K562 (cell line): ENCODE measurements at regions not wholly inside any gene's neighbourhood (a gene's known extent, or its start where the extent isn't known, plus 50 kb on each side); places are given as distances from the start of the nearest gene placed in this dataset.

Experiments used
- ARID3B ChIP-seq: fragments of 250-450 bp; sonication (Bioruptor Pico); IDR thresholded peaks from 2 replicates; pipeline ENCODE4 v1.4.0; 2020; ENCODE audit warnings: borderline replicate concordance
- CHD1 ChIP-seq: fragments of 200-600 bp; sonication (generic); IDR thresholded peaks from one replicate; pipeline ENCODE4 v1.6.1; 2012; ENCODE audit warnings: mild to moderate bottlenecking, moderate library complexity, low read length, inconsistent platforms
- GABPB2 ChIP-seq: fragments of 250-450 bp; sonication (Bioruptor Pico); conservative IDR thresholded peaks from 2 replicates; pipeline ENCODE4 v1.5.1; 2021; ENCODE audit warnings: mild to moderate bottlenecking
- HMGN3 ChIP-seq: IDR thresholded peaks from 2 replicates; pipeline ENCODE4 v1.6.1; 2011; ENCODE audit warnings: borderline replicate concordance, low read depth, mild to moderate bottlenecking, mixed read lengths, low read length; ENCODE audit not compliant: insufficient read length; ENCODE audit errors: extremely low read depth
- KDM1A ChIP-seq, 2 experiments: fragments of 450-650 bp; IDR thresholded peaks; 2 replicates each; pipeline ENCODE4 v1.6.1; 2016; ENCODE audit warnings: mild to moderate bottlenecking in 2 of 2
- MED1 ChIP-seq: sonication (generic); formaldehyde crosslinking; IDR thresholded peaks from 2 replicates; pipeline ENCODE4 v1.8.1; 2023; ENCODE audit warnings: missing genetic modification reagents, borderline replicate concordance
- MEF2D ChIP-seq: conservative IDR thresholded peaks from 2 replicates; pipeline ENCODE4 v1.6.1; 2016; ENCODE audit warnings: low read depth, missing genetic modification characterization, missing compliant biosample characterization
- MTA3 ChIP-seq: fragments of 450-650 bp; formaldehyde crosslinking; IDR thresholded peaks from 2 replicates; pipeline ENCODE4 v1.6.1; 2017; ENCODE audit warnings: mild to moderate bottlenecking, borderline replicate concordance
- SMARCB1 ChIP-seq: IDR thresholded peaks from 2 replicates; pipeline ENCODE4 v1.6.1; 2011; ENCODE audit warnings: improper control_type of control experiment, low read depth; ENCODE audit not compliant: insufficient read length
- SMARCE1 ChIP-seq: fragments of 450-650 bp; IDR thresholded peaks from 2 replicates; pipeline ENCODE4 v1.7.1; 2016; ENCODE audit warnings: mild to moderate bottlenecking
- SOX6 ChIP-seq: fragments of 450-650 bp; IDR thresholded peaks from 2 replicates; pipeline ENCODE4 v1.6.1; 2014; ENCODE audit warnings: mild to moderate bottlenecking
- STAT6 ChIP-seq: sonication (generic); formaldehyde crosslinking; IDR thresholded peaks from 2 replicates; pipeline ENCODE4 v1.8.1; 2023; ENCODE audit warnings: mild to moderate bottlenecking, missing genetic modification reagents
- TAF9B ChIP-seq: fragments of 450-650 bp; IDR thresholded peaks from 2 replicates; pipeline ENCODE4 v1.6.1; 2018; ENCODE audit warnings: mild to moderate bottlenecking; ENCODE audit not compliant: partially characterized antibody
- TEAD4 ChIP-seq, 2 experiments: sonication (generic) in 1 of 2; formaldehyde crosslinking in 1 of 2; IDR thresholded peaks; 2 replicates each; pipeline versions ENCODE4 v1.6.1 to v1.8.0; 2012 to 2022; ENCODE audit warnings: borderline replicate concordance in 1 of 2, inconsistent platforms in 1 of 2, low read length in 1 of 2, mild to moderate bottlenecking in 1 of 2, missing genetic modification reagents in 1 of 2
- ZBTB5 ChIP-seq: fragments of 450-650 bp; IDR thresholded peaks from 2 replicates; pipeline ENCODE4 v1.6.1; 2017; ENCODE audit warnings: antibody characterized with exemption
- ZFP91 ChIP-seq: sonication (generic); formaldehyde crosslinking; IDR thresholded peaks from 2 replicates; pipeline ENCODE4 v1.8.0; 2022; ENCODE audit warnings: mild to moderate bottlenecking, missing genetic modification reagents
- ZNF511 ChIP-seq: sonication (generic); formaldehyde crosslinking; IDR thresholded peaks from 2 replicates; pipeline ENCODE4 v1.8.0; 2022; ENCODE audit warnings: mild to moderate bottlenecking, missing genetic modification reagents
- ZNF584 ChIP-seq: fragments of 200-800 bp; sonication (Bioruptor generic); IDR thresholded peaks from 2 replicates; pipeline ENCODE4 v1.6.1; 2016; ENCODE audit warnings: low read depth, mild to moderate bottlenecking, missing genetic modification characterization, missing compliant biosample characterization
- ZNF766 ChIP-seq: fragments of 200-800 bp; sonication (Bioruptor generic); conservative IDR thresholded peaks from 2 replicates; pipeline ENCODE4 v1.6.1; 2016; ENCODE audit warnings: missing genetic modification characterization, missing compliant biosample characterization

- TF ChIP-seq SMARCB1 (no peak), ZNF766 (CRISPR knock-in tag) (no peak), SMARCE1 (no peak), SOX6 (no peak), ZNF584 (CRISPR knock-in tag) (no peak), MTA3 (no peak), KDM1A (IDR thresholded peaks at IDR 0.05) (0 out of 4 replicates have a peak, but pooled peaks of 1 of the 2 experiments have one; percentile 14), HMGN3 (peak; percentile 45), GABPB2 (CRISPR knock-in tag) (no peak), CHD1 (no peak), MEF2D (tag) (no peak), MED1 (CRISPR knock-in tag) (no peak), TAF9B (no peak), ZFP91 (peak; percentile 94), TEAD4 (IDR thresholded peaks at IDR 0.05; ENCODE audit: low read length) (no peak), TEAD4 (CRISPR knock-in tag; IDR thresholded peaks at IDR 0.05; ENCODE audit: borderline replicate concordance) (no peak), ZBTB5 (no peak), STAT6 (no peak), ARID3B (CRISPR knock-in tag) (no peak), ZNF511 (0 out of 2 replicates have a peak, but pooled peaks have one; percentile 36)
Measured at GRCh38 chr1:201614262-201615015, 75.5 kb downstream of the NAV1 start (continued).
